HCT116 (cell line): ENCODE measurements at regions not wholly inside any gene's neighbourhood (a gene's known extent, or its start where the extent isn't known, plus 50 kb on each side); places are given as distances from the start of the nearest gene placed in this dataset.

Experiments
- POLR2A ChIP-seq: IDR thresholded peaks from 2 replicates; pipeline ENCODE4 v1.7.0; 2011; ENCODE audit warnings: borderline replicate concordance; ENCODE audit not compliant: insufficient read depth, insufficient read length; ENCODE audit errors: extremely low read depth
- SIN3A ChIP-seq: IDR thresholded peaks from 2 replicates; pipeline ENCODE4 v1.6.1; 2012; ENCODE audit warnings: low read depth

GRCh38 chr9:107154766-107155165 lies 128.3 kb upstream of the RAD23B start:
- no peak for TF ChIP-seq SIN3A
- TF ChIP-seq POLR2A: no peak
